ENCODE measurements at regions not wholly inside any gene's neighbourhood (a gene's known extent, or its start where the extent isn't known, plus 50 kb on each side); places are given as distances from the start of the nearest gene placed in this dataset.

GRCh38 chr2:83827618-83828017 is 631.5 kb downstream of the SUCLG1 start:
- no peak for TF ChIP-seq EZH2 (IDR thresholded peaks at IDR 0.05)
- no peak for TF ChIP-seq POLR2AphosphoS5 (IDR thresholded peaks at IDR 0.05; ENCODE audit: borderline replicate concordance, low read depth, low read length)

All from SK-N-MC (cell line).